Epidermal melanocyte (primary cell): ENCODE measurements at regions not wholly inside any gene's neighbourhood (a gene's known extent, or its start where the extent isn't known, plus 50 kb on each side); places are given as distances from the start of the nearest gene placed in this dataset.
"Not testable (repeated sequence)": the region's sequence is repeated elsewhere in the genome, so short reads cannot be mapped to it uniquely, and the experiment has no call there.

Source experiments
- DNase-seq: peaks from one replicate; pipeline ENCODE4 v3.0.0; 2011; ENCODE audit warnings: low spot score; ENCODE audit not compliant: insufficient read length

GRCh38 chr2:142495141-142495540 is 364.3 kb upstream of the LRP1B start:
- DNase-seq: no peak

DNA sequence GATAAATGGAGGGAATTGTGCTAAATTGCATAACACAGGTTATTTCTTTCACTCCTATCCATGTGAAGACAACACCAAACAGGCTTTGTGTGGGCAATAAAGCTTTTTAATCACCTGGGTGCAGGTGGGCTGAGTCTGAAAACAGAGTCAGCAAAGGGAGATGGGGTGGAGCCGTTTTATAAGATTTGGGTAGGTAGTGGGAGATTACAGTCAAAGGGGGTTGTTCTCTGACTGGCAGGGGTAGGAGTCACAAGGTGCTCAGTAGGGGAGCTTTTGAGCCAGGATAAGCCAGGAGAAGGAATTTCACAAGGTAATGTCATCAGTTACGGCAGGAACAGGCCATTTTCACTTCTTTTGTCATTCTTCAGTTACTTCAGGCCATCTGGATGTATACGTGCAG is 358.8 kb upstream of the LRP1B start:
- DNase-seq: not testable (repeated sequence)

- no peak for DNase-seq
These were observed 353.3 kb upstream of the LRP1B start for GRCh38 chr2:142484111-142484510.

GRCh38 chr2:142483653-142484052 is 352.8 kb upstream of the LRP1B start:
- no peak for DNase-seq

- DNase-seq: no peak
These were observed 347.4 kb upstream of the LRP1B start for GRCh38 chr2:142478206-142478605.

DNA sequence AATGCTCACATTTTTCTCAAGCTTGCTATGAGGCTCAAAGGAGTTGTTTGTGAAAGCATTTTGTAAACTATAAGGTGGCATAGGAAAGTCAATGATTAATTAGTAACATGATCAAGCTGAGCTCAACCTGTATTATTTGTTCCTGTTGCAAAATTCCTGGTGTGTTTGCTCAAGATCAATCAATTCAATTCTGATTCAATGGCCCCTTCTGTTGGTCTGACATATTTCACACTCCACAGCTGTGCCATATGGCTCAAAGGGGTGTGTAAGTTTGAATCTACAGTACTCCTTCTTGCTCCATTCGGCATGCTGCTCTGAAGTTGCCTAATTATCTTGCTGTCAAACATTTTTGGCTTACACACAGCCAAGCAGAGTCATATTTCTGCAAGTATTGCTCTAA is 341.6 kb upstream of the LRP1B start:
- DNase-seq: no peak

- DNase-seq: no peak
These were observed 336.5 kb upstream of the LRP1B start for GRCh38 chr2:142467321-142467720.

GRCh38 chr2:142463047-142463446 is 332.2 kb upstream of the LRP1B start:
- DNase-seq: no peak

GRCh38 chr2:142462306-142462705 is 331.5 kb upstream of the LRP1B start:
- DNase-seq: no peak

- no peak for DNase-seq
These were observed 314.8 kb upstream of the LRP1B start for GRCh38 chr2:142445551-142446072.

DNA sequence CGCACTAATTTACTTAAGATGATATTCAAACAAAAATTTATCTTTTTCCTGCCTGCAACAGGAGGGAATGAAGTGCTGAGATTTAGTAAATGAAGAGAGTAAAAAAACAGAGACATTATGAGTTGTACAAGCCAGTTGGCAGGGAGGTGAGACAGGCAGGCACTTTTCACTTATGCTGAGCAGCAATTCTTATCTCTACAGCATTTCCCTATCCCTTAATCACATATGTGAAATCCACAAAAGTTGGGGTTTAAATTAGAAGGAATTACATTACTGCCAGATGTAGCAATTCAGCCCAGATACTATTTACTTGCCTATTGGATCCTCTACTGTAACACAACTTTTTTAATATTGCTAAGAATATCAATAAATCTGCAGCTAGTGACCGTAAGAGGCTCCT is 314.2 kb upstream of the LRP1B start:
- no peak for DNase-seq

DNA sequence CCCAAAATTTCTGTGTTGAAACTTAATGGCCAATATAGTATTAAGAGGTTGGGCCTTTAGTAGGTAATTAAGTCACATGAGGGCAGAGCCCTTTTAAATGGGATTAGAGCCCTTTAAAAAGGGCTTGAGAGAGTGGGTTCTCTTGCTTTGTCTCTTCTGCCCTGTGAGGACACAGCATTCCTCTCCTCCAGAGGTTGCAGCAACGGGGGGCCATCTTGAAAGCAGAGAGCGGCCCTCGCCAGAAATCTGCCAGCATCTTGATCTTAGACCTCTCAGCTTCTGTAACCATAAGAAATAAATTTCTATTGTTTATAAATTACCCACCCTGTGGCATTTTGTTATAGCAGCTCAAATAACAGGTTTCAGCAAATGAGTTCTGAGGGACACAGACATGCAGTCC is 305.0 kb upstream of the LRP1B start:
- DNase-seq: no peak

DNA sequence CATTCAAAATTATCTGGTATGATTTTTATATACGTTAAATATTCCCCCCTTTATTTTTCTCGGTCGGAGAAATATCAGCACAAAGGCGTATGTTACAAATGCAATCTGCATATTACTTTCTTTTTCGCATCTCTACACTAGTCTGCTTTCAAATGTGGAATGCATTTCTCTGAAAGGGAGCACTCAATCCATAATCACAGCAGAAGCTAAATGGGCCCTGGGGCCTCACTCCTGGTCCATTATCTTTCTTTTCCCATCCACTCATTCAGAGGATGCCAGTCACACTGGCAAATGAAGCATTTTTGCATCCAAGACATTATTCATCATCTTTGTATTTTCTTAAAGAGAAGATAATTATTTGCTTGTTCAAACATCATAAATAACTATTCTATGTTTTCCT is 295.2 kb upstream of the LRP1B start:
- DNase-seq: no peak

DNA sequence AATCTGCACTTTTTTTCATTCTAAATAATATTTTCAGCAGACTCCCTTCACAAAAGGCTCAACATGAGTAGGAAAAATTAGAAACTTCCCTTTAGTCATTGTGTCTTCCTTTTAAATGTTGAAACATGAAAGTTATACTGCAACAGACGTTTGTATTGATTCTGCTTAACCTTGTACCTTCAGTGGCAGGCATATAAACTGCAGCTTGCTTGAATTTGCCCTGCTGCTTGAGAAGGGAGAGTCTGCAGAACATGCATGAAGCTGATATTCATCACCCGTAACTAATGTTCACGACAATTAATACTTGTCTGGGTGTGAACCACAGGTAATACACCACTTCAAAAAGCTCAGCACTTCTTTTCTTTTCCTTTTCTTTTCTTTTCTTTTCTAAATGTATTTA is 294.7 kb upstream of the LRP1B start:
- DNase-seq: no peak

GRCh38 chr2:142423603-142424002 is 292.8 kb upstream of the LRP1B start:
- DNase-seq: no peak

DNA sequence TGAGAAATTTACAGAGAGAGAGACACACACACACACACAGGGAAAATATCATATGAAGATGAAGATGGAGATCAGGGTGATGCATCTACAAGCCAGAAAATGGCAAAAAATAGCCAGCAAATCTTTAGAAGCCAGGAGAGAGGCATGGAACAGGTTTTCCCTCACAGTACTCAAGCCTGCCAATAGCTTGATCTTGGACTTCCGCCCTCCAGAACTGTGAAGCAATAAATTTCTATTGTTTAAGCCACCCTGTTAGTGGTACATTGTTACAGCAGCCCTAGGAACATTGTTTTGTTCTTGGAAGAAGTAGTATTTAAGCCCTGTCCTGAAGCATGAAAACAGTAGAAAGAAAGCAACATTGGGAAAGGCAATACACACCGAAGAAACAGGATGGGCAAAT is 292.0 kb upstream of the LRP1B start:
- DNase-seq: no peak

DNA sequence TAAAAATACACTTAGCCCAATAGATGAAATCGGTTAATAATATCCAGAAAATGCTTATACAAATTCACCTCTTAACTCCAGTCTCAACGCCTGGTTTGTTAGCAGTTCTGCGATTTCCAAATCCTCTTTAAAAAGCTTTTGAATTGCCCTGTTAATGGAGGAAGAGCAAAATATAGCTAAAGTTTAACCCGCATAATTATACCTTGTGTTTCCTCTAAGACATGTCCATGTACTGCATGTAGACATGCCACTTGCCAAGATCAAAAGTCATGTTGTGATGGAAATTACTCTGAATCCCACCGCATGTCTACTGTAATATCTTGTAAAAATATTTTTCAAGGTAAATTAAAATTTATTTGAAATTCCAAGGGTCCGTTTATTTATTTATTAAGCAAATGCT is 291.2 kb upstream of the LRP1B start:
- DNase-seq: no peak

DNA sequence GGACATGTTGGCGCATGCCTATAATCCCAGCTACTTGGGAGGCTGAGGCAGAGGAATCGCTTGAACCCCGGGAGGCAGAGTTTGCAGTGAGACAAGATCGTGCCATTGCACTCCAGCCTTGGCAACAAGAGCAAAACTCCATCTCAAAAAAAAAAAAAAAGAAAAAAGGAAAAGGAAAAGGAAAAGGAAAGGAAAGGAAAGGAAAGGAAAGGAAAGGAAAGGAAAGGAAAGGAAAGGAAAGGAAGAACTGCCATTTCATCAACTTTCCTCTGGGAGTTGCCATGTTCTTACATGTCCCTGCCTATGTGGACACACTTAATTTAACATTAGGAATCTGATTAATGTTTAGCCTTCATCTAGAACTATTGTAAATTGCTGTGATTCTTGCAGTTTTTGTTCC is 287.9 kb upstream of the LRP1B start:
- DNase-seq: not testable (repeated sequence)

GRCh38 chr2:142416996-142417395 is 286.2 kb upstream of the LRP1B start:
- no peak for DNase-seq

- DNase-seq: no peak
These were observed 284.6 kb upstream of the LRP1B start for GRCh38 chr2:142415461-142415860.

- DNase-seq: no peak
These were observed 267.4 kb upstream of the LRP1B start for GRCh38 chr2:142398212-142398611.

DNA sequence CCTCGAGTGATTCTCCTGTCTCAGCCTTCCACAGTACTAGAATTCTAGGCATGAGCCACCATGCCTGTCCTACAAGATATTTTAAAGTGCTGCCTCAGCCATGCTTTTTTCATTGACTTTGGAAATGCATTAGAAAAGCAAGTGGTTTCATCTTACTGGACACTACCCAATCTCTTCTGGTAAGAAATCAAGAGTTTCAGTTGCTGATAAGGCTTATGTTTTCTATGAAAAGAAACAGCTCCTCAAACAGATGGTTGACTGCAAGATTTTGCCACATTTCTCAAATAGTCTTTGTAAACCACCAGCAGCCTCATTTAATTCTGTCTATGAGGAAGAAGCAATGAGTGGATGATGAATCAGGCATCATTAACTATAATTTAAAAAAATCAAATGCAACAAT is 264.5 kb upstream of the LRP1B start:
- DNase-seq: no peak

GRCh38 chr2:142380372-142380771 is 249.6 kb upstream of the LRP1B start:
- no peak for DNase-seq

GRCh38 chr2:142362069-142362468 is 231.3 kb upstream of the LRP1B start:
- not testable (repeated sequence) for DNase-seq
